HPDE6-E6E7 (cell line): ENCODE measurements at regions not wholly inside any gene's neighbourhood (a gene's known extent, or its start where the extent isn't known, plus 50 kb on each side); places are given as distances from the start of the nearest gene placed in this dataset.
"Not testable (repeated sequence)": the region's sequence is repeated elsewhere in the genome, so short reads cannot be mapped to it uniquely, and the experiment has no call there.

Experiments used
- DNase-seq: peaks from one replicate; pipeline ENCODE4 v3.0.0; 2011; ENCODE audit warnings: missing footprints; ENCODE audit errors: extremely low spot score

- DNase-seq: no peak
These were observed 665.5 kb upstream of the CNTNAP5 start for GRCh38 chr2:123359636-123360035.

GRCh38 chr2:123362671-123363440 is 662.2 kb upstream of the CNTNAP5 start:
- no peak for DNase-seq

- DNase-seq: no peak
These were observed 661.3 kb upstream of the CNTNAP5 start for GRCh38 chr2:123363826-123364225.

- no peak for DNase-seq
These were observed 660.7 kb upstream of the CNTNAP5 start for GRCh38 chr2:123364243-123364896.

- DNase-seq: no peak
These were observed 658.7 kb upstream of the CNTNAP5 start for GRCh38 chr2:123366239-123366837.

- no peak for DNase-seq
These were observed 654.9 kb upstream of the CNTNAP5 start for GRCh38 chr2:123370186-123370585.

- no peak for DNase-seq
These were observed 653.6 kb upstream of the CNTNAP5 start for GRCh38 chr2:123371535-123371934.

GRCh38 chr2:123380370-123380935 is 644.6 kb upstream of the CNTNAP5 start:
- no peak for DNase-seq

- no peak for DNase-seq
These were observed 609.4 kb upstream of the CNTNAP5 start for GRCh38 chr2:123415678-123416077.

- no peak for DNase-seq
These were observed 605.1 kb upstream of the CNTNAP5 start for GRCh38 chr2:123419976-123420375.

- no peak for DNase-seq
These were observed 590.3 kb upstream of the CNTNAP5 start for GRCh38 chr2:123434546-123435395.

- no peak for DNase-seq
These were observed 586.8 kb upstream of the CNTNAP5 start for GRCh38 chr2:123438251-123438650.

GRCh38 chr2:123438675-123439074 is 586.4 kb upstream of the CNTNAP5 start:
- no peak for DNase-seq

- no peak for DNase-seq
These were observed 576.3 kb upstream of the CNTNAP5 start for GRCh38 chr2:123448801-123449200.

GRCh38 chr2:123451542-123451941 is 573.5 kb upstream of the CNTNAP5 start:
- DNase-seq: no peak

GRCh38 chr2:123453046-123453700 is 571.9 kb upstream of the CNTNAP5 start:
- no peak for DNase-seq

GRCh38 chr2:123453772-123454171 is 571.3 kb upstream of the CNTNAP5 start:
- DNase-seq: no peak

- DNase-seq: not testable (repeated sequence)
These were observed 569.9 kb upstream of the CNTNAP5 start for GRCh38 chr2:123455234-123455633.

- DNase-seq: no peak
These were observed 568.7 kb upstream of the CNTNAP5 start for GRCh38 chr2:123456416-123456815.

- DNase-seq: no peak
These were observed 561.2 kb upstream of the CNTNAP5 start for GRCh38 chr2:123463886-123464285.

GRCh38 chr2:123468071-123468470 is 557.0 kb upstream of the CNTNAP5 start:
- DNase-seq: no peak
